Nephron (organoid): ENCODE measurements at regions not wholly inside any gene's neighbourhood (a gene's known extent, or its start where the extent isn't known, plus 50 kb on each side); places are given as distances from the start of the nearest gene placed in this dataset.
"Not testable (repeated sequence)": the region's sequence is repeated elsewhere in the genome, so short reads cannot be mapped to it uniquely, and the experiment has no call there.

Experiments used
- H3K27ac Mint-ChIP-seq, 3 experiments: 2 replicates each; pipeline ENCODE4 v1.8.0; 2020; ENCODE audit warnings: mixed read lengths in 3 of 3, mild to moderate bottlenecking in 2 of 3, moderate library complexity in 1 of 3
- H3K27me3 Mint-ChIP-seq: 2 replicates; pipeline ENCODE4 v1.8.0; 2021; ENCODE audit warnings: low read depth, mild to moderate bottlenecking, moderate library complexity, mixed read lengths
- H3K36me3 Mint-ChIP-seq: 2 replicates; pipeline ENCODE4 v1.8.0; 2020; ENCODE audit warnings: low read depth, mixed read lengths
- H3K4me1 Mint-ChIP-seq: 2 replicates; pipeline ENCODE4 v1.8.0; 2020; ENCODE audit warnings: mixed read lengths
- H3K4me3 Mint-ChIP-seq, 3 experiments: 2 replicates each; pipeline ENCODE4 v1.8.0; 2020; ENCODE audit warnings: mild to moderate bottlenecking in 3 of 3, mixed read lengths in 3 of 3, moderate library complexity in 2 of 3
- H3K9me3 Mint-ChIP-seq: 2 replicates; pipeline ENCODE4 v1.8.0; 2020; ENCODE audit warnings: mixed read lengths

DNA sequence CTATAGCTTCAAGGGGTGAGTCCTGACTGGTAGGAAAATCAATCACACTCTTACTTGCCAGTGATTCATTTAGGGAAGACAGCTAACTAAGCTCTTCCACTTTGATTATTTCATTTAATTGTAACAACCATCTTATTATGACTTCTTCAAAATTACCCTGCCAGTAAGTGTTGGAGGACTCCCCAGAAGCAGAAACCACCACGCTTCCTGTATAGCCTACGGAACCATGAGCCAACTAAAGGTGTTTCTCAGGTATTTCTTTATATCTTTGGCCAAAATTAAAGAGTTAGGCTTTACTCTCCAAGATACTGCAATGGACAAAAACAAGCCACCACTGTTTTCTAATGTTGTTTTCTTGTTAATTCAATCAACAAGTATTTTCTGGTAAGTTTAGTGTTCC, 61.0 kb downstream of the FOXD4L5 start:
- not testable (repeated sequence) for H3K27me3 Mint-ChIP-seq

GRCh38 chr9:65208834-65209233, 76.2 kb downstream of the FOXD4L5 start:
- not testable (repeated sequence) for H3K36me3 Mint-ChIP-seq, H3K9me3 Mint-ChIP-seq, H3K4me3 Mint-ChIP-seq, H3K27ac Mint-ChIP-seq, H3K4me1 Mint-ChIP-seq, H3K27me3 Mint-ChIP-seq

More for the DNA sequence above, 61.0 kb downstream of the FOXD4L5 start:
- not testable (repeated sequence) for H3K36me3 Mint-ChIP-seq, H3K4me3 Mint-ChIP-seq, H3K4me1 Mint-ChIP-seq, H3K27ac Mint-ChIP-seq, H3K9me3 Mint-ChIP-seq

DNA sequence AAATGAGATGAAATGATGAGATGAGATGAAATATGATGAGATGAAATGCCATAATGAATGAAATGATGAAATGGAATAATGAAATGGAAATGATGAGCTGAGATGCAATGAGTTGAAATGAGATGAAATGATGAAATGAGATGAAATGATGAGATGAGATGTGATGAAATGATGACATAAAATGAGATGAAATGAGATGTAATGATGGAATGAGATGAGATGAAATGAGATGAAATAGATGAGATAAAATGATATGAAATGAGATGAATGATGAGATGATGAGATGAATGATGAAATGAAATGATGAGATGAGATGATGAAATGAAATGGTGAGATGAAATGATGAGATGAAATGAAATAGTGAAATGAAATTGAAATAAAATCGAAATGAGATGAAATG, 77.7 kb downstream of the FOXD4L5 start:
- not testable (repeated sequence) for H3K4me3 Mint-ChIP-seq, H3K9me3 Mint-ChIP-seq, H3K36me3 Mint-ChIP-seq, H3K27me3 Mint-ChIP-seq, H3K27ac Mint-ChIP-seq, H3K4me1 Mint-ChIP-seq

GRCh38 chr9:65205853-65206252, 79.2 kb downstream of the FOXD4L5 start:
- H3K36me3 Mint-ChIP-seq, H3K4me3 Mint-ChIP-seq, H3K4me1 Mint-ChIP-seq, H3K9me3 Mint-ChIP-seq, H3K27ac Mint-ChIP-seq, H3K27me3 Mint-ChIP-seq: not testable (repeated sequence)

DNA sequence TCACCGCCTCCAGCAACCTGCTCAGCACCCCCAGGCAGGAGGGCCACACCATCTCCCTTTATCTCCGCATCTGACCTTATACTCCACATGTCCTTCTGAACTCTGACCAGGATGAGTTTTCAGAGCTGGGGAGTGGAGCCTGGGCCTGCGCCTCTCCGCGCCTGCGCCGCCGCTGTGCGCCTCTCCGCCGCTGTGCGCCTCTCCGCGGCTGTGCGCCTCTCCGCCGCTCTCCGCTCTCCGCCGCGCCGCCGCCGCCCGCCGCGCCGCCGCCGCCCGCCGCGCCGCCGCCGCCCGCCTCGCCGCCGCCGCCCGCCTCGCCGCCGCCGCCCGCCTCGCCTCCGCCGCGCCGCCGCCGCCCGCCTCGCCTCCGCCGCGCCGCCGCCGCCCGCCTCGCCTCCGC, 89.2 kb downstream of the FOXD4L5 start:
- H3K4me1 Mint-ChIP-seq, H3K27ac Mint-ChIP-seq, H3K36me3 Mint-ChIP-seq, H3K9me3 Mint-ChIP-seq, H3K27me3 Mint-ChIP-seq: not testable (repeated sequence)
- H3K4me3 Mint-ChIP-seq, result peak overlapping the region in 2 of 3 experiments; percentile 44 to 54

- not testable (repeated sequence) for H3K9me3 Mint-ChIP-seq, H3K4me1 Mint-ChIP-seq, H3K27me3 Mint-ChIP-seq, H3K36me3 Mint-ChIP-seq, H3K4me3 Mint-ChIP-seq, H3K27ac Mint-ChIP-seq
Observed at GRCh38 chr9:65155937-65156336, 129.1 kb downstream of the FOXD4L5 start.
